Pancreas (tissue), 10 donors: ENCODE measurements at regions not wholly inside any gene's neighbourhood (a gene's known extent, or its start where the extent isn't known, plus 50 kb on each side); places are given as distances from the start of the nearest gene placed in this dataset.
A peak's percentile ranks its signal among the peaks of the same experiment; 100 is the strongest.

Experiments used
- ATAC-seq, 4 donors: fragments of 200-7000 bp; cut with Tn5 transposase; one replicate each; pipeline versions ENCODE4 v1.8.0 to v1.9.1; 2020; ENCODE audit warnings: mild to moderate bottlenecking in 4 of 4, moderate library complexity in 4 of 4
- DNase-seq, 6 donors: peaks; one replicate each; pipeline ENCODE4 v3.0.0-alpha.2; 2020
- FAIRE-seq: peaks from 2 replicates; lab custom pipeline; 2012; peaks lifted over from hg19 to GRCh38; lab: Jason Lieb, UNC
- H3K27ac ChIP-seq, 4 donors: fragments of 200-600 bp; sonication (generic); 1 replicate in 3 of 4; 2 replicates in 1 of 4; pipeline versions ENCODE4 v1.5.0 to v1.8.0; 2020
- H3K27me3 ChIP-seq, 4 donors: fragments of 200-600 bp; one replicate each; pipeline ENCODE4 v1.8.0; 2021
- H3K36me3 ChIP-seq, 3 donors: fragments of 200-600 bp; sonication (generic) in 1 of 3; one replicate each; pipeline versions ENCODE4 v1.5.0 to v1.8.0; 2020 to 2021
- H3K4me1 ChIP-seq, 3 donors: fragments of 200-600 bp; one replicate each; pipeline ENCODE4 v1.8.0; 2021
- H3K4me3 ChIP-seq, 4 donors: fragments of 200-600 bp; sonication (generic) in 2 of 4; one replicate each; pipeline versions ENCODE4 v1.5.0 to v1.8.0; 2020 to 2021
- H3K9me3 ChIP-seq, 4 donors: fragments of 200-600 bp; one replicate each; pipeline ENCODE4 v1.8.0; 2021
- CTCF ChIP-seq, 4 donors: fragments of 200-600 bp; sonication (generic) in 3 of 4; IDR thresholded peaks; one replicate each; pipeline versions ENCODE4 v1.5.0 to v1.8.0; 2021; ENCODE audit warnings: antibody characterized with exemption in 4 of 4
- WGBS, 2 donors: extraction: QIAGEN DNeasy Blood & Tissue Kit; methylation state at CpG; one replicate each; pipeline ENCODE4 v1.1.7; 2013; 5-methylcytosine and 5-hydroxymethylcytosine counted together
- intact Hi-C, 3 donors: fragments of 100-400 bp; cut with DNase I; formaldehyde crosslinking; loops; one replicate each; pipeline versions ENCODE4 v1.11.1 to v1.14.2; 2022
- donor health status: healthy with polysubstance abuse.
- donor health status: DM: no; HTN: no; CAD: no; lungs with moderate emphysema.
- donor health status: DM: no; HTN: no; CAD: no.
- donor health status: control.
- donor health status: control.
- donor health status: Bipolar disorder and iron deficiency.
- donor health status: DM: yes; HTN: yes; CAD: no.
- donor health status: DM: no; HTN: no; CAD: no.
- donor health status: DM: no; HTN: no; CAD: no.
- donor health status: DM: yes; HTN: yes; CAD: no.

DNA sequence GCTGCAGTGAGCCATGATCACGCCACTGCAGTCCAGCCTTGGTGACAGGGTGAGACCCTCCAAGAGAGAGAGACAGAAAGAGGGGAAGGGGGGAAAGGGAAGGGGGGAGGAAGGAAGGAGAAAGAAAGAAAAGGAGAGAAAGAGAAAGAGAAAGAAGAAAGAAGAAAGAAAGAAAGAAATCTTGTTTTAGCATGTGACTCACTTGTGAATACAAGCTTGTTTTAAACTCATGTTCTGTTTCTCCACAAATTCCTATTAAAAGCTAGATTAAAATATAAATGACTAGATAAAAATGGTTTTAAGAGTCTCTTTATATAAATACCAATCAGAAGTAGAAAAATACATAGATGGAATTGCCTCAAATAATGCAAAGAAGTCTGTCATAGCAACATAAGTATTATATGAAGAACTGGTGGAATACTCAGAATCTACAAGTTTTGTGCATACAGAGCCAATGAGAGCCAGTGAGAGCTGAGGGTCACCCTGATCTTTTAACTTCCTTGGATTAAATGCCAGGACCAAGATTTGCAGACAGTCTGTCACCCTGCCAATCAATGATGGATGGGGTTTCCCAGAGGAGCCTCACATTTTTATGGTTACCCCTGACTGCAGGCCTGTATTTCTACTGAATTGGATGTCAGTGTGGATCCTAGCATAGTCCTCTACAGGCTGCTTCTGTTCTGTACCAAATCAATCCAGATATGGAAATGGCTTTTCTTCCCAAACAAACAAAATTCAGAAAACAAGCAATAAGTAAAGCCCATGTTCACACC is 50.8 kb upstream of the LY86 start:
- H3K36me3 ChIP-seq, result no peaks in the 10 kb centered on the region
- intact Hi-C loops, result no loop called here
- H3K4me1 ChIP-seq, result no peaks in the 10 kb centered on the region
- 73% methylated on average over 1 of the region's 1 CpG; no CpG with 5 or more reads in 1 of the 2 donors for WGBS, 2 donors
- H3K4me3 ChIP-seq, result no peak overlapping the region
- no peak for FAIRE-seq
- H3K27ac ChIP-seq, result no peak overlapping the region
- no peaks in the 10 kb centered on the region for H3K9me3 ChIP-seq
- no peak for DNase-seq
- no peak for TF ChIP-seq CTCF (IDR thresholded peaks at IDR 0.05)
- H3K27me3 ChIP-seq, result peaks cover 0 to 4% (median 0%) of the 10 kb centered on the region in 4 donors
- ATAC-seq, result no peak

DNA sequence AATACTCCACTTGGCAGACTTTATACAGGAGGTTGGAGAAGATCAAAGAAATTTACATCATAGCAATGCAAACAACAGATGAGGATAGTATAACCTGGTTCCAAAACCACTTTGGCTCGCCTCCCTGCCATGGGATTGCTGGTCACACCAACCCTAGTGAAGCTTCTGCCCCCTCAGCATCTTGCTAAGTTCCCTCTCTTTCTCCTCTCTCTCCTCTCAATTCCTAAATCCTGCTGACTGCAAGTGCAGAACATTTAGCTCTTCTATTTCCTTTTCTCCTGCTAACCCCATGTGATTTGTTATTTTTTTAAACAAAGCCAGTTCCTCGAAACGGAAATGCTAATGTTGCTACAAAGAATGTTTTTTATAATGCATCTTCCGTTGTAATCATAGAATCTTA is 50.3 kb upstream of the LY86 start:
- no peak for TF ChIP-seq CTCF (IDR thresholded peaks at IDR 0.05)
- intact Hi-C loops, result no loop called here
- ATAC-seq, result peak in 1 of 4 donors; percentile 43
- no peak for DNase-seq
- no peaks in the 10 kb centered on the region for H3K36me3 ChIP-seq
- no peak for FAIRE-seq
- H3K4me3 ChIP-seq, result no peak overlapping the region
- WGBS, 2 donors, result 35 to 38% methylated on average over 4 of the region's 4 CpGs
- no peaks in the 10 kb centered on the region for H3K9me3 ChIP-seq
- H3K27ac ChIP-seq, result no peak overlapping the region
- no peaks in the 10 kb centered on the region for H3K4me1 ChIP-seq
- H3K27me3 ChIP-seq, result peaks cover 0 to 4% (median 0%) of the 10 kb centered on the region in 4 donors
